ENCODE measurements at regions not wholly inside any gene's neighbourhood (a gene's known extent, or its start where the extent isn't known, plus 50 kb on each side); places are given as distances from the start of the nearest gene placed in this dataset.
"Not testable (repeated sequence)": the region's sequence is repeated elsewhere in the genome, so short reads cannot be mapped to it uniquely, and the experiment has no call there.

DNA sequence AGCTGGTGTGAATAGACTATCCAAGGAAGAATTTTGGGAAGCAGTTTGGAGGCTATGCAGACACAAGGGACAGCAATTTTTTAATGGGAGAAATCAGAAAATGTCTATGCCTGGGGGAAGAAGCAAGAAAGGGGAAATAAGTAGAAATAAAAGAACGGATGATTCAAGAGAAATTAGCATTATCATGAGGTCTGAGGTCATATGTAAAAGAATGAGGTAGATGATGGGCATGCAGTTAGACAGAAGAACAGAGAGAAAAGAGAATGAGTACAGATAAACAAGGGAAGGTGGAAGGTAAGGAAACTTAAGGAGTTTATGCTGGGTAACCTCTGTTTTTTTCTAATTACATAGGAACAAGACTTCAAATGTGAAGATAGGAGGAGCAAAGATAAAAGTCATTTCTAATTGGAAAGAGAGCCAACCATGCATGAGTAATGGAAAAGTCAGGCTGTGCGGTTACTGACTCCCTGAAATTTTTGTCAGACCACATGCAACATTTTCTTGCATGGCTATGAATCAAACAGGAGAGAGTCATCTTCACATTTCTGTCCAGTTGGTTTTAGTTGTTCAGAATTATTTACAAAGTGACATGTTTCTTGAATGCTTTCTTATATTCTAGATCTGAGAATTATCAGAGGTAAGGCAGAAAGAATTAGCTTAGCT, 101.0 kb upstream of the PIK3R1 start:
- DNase-seq, result peak in 2 of 4 experiments; percentile 23 to 27

GRCh38 chr5:68112658-68113057, 102.9 kb upstream of the PIK3R1 start:
- no peak for DNase-seq

DNA sequence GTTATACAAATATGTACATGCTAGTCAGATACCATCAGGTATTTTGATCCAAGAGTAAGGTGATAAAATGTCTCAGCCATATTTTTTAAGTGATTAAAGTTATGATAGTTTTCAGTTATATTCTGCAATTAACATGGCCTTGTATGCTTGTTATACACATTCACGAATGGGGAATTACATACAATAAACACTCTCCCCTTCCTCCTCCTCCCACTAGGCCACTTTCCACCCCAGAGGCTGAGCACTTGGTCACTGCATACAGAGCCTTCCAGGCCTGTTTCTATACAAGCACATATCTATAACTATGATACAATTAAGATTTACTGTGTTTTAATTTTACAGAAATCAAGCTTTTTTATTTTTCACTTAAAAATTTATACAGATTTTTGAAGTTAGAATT, 104.7 kb upstream of the PIK3R1 start:
- DNase-seq, result no peak

GRCh38 chr5:68110264-68110663, 105.3 kb upstream of the PIK3R1 start:
- no peak for DNase-seq

DNA sequence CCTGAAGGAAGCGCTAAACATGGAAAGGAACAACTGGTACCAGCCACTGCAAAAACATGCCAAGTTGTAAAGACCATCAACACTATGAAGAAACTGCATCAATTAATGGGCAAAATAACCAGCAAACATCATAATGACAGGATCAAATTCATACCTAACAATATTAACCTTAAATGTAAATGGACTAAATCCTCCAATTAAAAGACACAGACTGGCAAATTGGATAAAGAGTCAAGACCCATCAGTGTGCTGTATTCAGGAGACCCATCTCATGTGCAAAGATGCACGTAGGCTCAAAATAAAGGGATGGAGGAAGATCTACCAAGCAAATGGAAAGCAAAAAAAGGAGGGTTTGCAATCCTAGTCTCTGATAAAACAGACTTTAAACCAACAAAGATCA, 111.3 kb upstream of the PIK3R1 start:
- DNase-seq, result not testable (repeated sequence)

- not testable (repeated sequence) for DNase-seq
Measured at GRCh38 chr5:68103297-68103696, 112.3 kb upstream of the PIK3R1 start.

GRCh38 chr5:68099327-68099726, 116.2 kb upstream of the PIK3R1 start:
- no peak for DNase-seq

GRCh38 chr5:68093455-68094159, 121.9 kb upstream of the PIK3R1 start:
- no peak for DNase-seq

DNA sequence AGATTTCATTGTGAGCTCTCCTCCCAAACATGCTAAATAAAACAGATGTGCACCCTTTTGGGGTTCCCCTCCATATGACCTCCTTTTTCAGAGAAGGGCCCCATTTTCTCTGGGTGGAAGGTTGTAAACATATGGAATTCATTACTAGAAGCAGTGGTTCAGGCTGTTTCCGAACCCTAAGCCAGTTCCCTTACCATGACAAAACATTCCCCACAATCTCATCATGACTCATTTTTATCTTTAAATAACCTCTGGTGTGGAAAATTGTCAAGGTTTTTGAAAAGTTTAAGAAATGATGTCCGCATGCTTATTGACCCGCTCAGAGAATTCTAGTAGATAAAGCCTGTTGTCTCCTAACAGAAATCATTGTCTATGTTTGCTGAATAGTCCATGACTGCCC, 127.3 kb upstream of the PIK3R1 start:
- DNase-seq, result no peak

- DNase-seq, result no peak
Measured at GRCh38 chr5:68087866-68088265, 127.7 kb upstream of the PIK3R1 start.

- DNase-seq, result peak; percentile 8 to 39 (median 25)
Measured at GRCh38 chr5:68086857-68087256, 128.7 kb upstream of the PIK3R1 start.

DNA sequence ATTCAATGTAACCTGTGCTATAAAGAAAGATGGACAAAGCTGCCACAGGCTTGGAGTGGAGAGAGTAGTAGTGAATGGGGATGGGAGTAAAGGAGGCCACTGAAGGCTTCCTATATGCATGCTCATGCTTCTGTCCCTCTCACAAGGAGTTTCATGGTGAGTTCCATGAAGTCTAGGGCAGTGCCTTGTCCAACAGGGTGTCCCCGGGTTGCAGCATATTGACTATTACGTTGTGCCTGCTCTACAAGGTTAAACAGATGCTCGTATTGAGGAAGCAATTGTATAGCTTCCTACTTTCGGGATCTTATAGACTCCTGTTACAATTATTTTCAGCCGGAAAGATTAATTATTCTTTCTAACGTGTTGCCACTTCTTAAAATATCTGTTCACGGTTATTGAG, 129.1 kb upstream of the PIK3R1 start:
- no peak for DNase-seq

- DNase-seq, result peak in 2 of 4 experiments; percentile 17 to 24
Measured at GRCh38 chr5:68084396-68084795, 131.2 kb upstream of the PIK3R1 start.

GRCh38 chr5:68080282-68081050, 135.1 kb upstream of the PIK3R1 start:
- peak in 2 of 4 experiments; percentile 12 to 17 for DNase-seq

GRCh38 chr5:68077349-68077894, 138.1 kb upstream of the PIK3R1 start:
- no peak for DNase-seq

DNA sequence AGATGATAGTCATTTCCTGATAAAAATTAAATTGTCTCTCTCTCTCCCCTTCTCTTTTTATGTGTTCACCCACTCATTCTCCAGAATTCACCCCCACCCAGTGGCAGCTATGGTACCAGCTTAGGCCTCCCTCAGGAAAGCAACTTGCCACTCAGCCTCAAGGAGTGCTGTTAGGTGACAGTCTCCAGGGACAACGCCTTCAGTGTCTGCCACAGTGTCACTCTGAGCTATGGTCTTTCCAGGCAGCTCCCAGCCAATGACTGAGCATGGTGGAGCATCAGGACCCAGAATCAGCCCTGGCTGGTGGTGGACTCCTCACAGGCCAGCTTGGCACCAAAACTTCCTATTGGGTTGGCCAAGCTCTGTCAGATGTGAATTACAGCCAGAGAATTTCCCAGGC, 140.9 kb upstream of the PIK3R1 start:
- DNase-seq, result no peak

DNA sequence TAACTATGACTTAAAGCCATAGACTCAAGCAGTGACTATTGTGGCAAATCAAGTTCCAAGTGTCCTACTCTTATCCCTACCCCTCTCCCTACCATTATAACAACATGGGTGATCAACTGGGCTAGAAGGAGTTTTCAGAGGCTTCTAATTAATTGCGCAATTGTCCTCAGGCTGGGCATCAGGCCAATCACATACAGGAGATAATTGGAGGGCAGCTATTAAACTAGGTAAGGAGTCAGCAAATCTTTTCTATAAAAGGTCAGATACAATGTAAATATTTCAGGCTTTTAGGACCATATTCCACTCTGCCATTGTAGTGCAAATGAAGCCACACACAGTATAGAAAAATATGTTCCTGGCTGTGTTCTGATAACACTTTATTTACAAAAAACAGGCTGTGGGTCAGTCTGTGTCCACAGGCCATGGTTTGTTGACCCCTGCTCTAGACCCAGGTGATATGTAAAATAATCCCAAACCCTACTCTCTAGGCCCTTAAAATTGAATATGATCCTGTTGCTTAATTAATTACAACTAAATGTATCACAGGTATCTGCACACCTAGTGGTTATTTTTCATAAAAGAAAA, 141.4 kb upstream of the PIK3R1 start:
- no peak for DNase-seq

DNA sequence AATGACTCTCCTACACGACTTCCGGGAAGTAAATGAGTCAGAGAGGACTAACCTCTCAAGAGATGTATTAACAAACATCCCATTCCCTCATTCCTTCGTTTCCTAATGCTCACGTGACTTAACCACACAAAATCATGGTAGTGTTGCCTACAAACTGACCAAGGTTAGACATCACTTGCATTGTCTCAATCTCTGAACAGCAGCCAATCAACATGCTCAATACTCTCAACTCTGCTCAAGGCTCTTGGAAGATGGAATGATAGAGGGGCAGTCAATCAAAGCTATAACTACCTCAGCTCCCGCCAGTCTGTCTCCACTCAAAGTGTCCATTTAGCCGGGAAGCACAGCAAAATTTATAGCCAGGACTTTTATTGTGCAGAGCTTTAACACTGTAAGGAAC, 143.8 kb upstream of the PIK3R1 start:
- DNase-seq, result no peak

- DNase-seq, result no peak
Measured at GRCh38 chr5:68071282-68071632, 144.3 kb upstream of the PIK3R1 start.

- DNase-seq, result no peak
Measured at GRCh38 chr5:68070591-68071281, 144.8 kb upstream of the PIK3R1 start.

DNA sequence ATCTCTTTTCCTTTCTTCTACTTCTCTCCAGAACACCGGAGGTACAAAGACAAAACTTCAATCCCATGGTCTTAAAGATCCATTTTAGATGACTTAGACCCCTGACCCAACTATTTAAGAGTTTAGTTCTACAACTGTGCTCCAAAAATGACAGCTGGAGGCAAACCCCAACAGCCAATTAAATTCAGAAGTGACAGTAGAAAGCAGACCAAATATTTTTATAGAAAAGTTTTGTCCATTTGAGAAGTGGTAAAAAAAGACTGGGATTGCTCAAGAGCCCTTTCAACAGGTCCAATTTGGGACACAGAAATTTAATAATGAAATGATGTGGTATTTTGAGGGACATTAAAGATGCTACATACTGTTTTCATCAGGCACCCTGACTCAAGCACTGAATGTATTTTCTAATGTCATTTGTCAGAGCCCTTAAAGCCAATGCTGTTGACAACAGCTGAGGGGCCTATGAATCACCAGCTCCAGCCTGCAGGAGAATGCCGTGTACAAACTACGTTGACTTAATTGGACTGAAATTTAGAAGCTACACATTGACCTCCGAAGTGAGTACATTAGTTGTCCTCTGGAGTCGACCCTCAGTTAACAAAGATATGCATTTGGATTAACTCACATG, 147.5 kb upstream of the PIK3R1 start:
- no peak for DNase-seq

- DNase-seq, result peak; percentile 22 to 76 (median 50)
Measured at GRCh38 chr5:68067291-68067690, 148.3 kb upstream of the PIK3R1 start.

Data from suppressor macrophage (primary cell).